ENCODE measurements at regions not wholly inside any gene's neighbourhood (a gene's known extent, or its start where the extent isn't known, plus 50 kb on each side); places are given as distances from the start of the nearest gene placed in this dataset.
A peak's percentile ranks its signal among the peaks of the same experiment; 100 is the strongest.
"Not testable (repeated sequence)": the region's sequence is repeated elsewhere in the genome, so short reads cannot be mapped to it uniquely, and the experiment has no call there.

DNA sequence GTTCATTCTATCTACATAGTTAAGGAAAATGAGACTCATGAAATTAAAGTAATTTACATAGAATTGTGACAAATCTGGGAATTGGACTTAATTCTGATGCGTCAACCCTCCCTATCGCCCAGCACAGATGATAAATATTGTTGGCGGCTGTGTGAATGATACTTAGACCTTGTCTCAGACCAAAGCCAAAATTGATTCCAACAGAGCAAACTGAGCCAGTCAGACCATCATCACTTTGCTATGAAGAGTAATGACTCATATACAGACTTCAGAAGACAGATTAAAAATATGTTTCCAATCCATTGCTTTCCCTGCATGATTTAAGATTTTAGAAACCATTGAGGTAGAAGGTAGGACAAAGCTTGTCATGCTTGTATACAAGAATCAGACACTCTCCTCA lies 1156.7 kb upstream of the CDH8 start:
- ATAC-seq (no peak), DNase-seq (ENCODE audit: low spot score) (no peak)
- intact Hi-C loops (cut with DNase I), result no loop called here

DNA sequence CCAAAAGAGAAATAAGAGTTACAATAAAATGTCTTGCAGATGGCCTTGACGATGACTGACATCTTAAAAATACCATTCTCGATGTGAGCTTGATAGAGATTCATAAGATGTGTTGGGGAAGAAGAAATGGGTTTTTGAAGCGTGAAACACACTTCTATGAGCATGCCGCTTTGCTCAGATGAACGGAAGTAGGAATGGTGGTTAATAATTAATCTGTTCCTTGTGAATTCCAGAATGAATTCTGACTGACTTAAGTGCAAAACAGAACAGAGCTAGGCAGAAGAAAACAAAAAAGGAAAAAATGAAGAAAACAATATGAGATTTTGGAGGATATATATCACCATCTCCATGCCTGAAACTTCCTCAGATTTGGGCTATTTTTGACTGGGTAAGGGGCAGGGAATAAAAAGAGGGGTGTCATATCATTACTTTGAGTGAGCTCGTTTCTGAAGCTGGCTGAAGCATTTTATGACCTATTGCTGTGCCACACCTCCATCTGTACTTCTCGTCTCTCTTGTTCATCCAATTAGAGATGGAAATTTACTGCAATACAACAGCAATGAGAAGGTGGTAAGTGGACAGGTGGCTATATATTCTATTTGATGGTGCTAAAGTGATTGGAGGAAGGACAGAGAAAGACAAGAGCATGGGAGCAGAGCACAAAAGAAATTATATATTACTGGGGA lies 1152.0 kb upstream of the CDH8 start:
- DNase-seq (ENCODE audit: low spot score) (no peak), ATAC-seq (no peak)
- intact Hi-C loops (cut with DNase I), result no loop called here

GRCh38 chr16:63187638-63188037 lies 1151.4 kb upstream of the CDH8 start:
- ATAC-seq, result no peak
- intact Hi-C loops (cut with DNase I), result no loop called here
- DNase-seq (ENCODE audit: low spot score), result no peak

GRCh38 chr16:63185235-63185780 lies 1149.1 kb upstream of the CDH8 start:
- intact Hi-C loops (cut with DNase I), result no loop called here
- ATAC-seq, result no peak
- no peak for DNase-seq (ENCODE audit: low spot score)

GRCh38 chr16:63183743-63184142 lies 1147.5 kb upstream of the CDH8 start:
- ATAC-seq (no peak), DNase-seq (ENCODE audit: low spot score) (no peak)
- intact Hi-C loops (cut with DNase I), result loop anchor here (5.0 kb wide), 1 partner anchor 1704 kb away; no protein-coding TSS in a partner anchor

- no peak for ATAC-seq
- intact Hi-C loops (cut with DNase I), result no loop called here
These were observed 1139.1 kb upstream of the CDH8 start for GRCh38 chr16:63175313-63175712.

GRCh38 chr16:63174801-63175200 lies 1138.6 kb upstream of the CDH8 start:
- intact Hi-C loops (cut with DNase I), result no loop called here
- ATAC-seq (no peak), DNase-seq (ENCODE audit: low spot score) (no peak)

More at GRCh38 chr16:63175313-63175712, 1139.1 kb upstream of the CDH8 start:
- no peak for DNase-seq (ENCODE audit: low spot score)

DNA sequence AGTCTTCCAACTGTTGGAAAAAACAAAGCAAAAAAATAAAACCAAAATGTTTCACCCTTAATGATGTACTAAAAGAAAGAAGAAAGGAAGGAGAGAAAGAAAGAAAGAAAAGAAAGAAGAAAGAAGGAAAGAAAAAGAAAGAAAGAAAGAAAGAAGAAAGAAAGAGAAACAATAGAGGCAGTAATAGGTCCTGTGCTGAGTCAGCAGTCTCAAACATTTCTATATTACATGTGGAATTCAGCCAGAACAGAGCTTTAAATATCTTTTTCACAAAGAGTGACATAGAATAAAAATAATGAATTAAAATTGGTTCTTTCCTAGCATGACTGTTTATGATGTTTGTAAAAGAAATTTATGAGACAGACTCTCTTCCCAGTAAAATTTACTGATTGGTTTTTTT lies 1135.3 kb upstream of the CDH8 start:
- ATAC-seq (no peak), DNase-seq (ENCODE audit: low spot score) (no peak)
- intact Hi-C loops (cut with DNase I), result no loop called here

- intact Hi-C loops (cut with DNase I), result no loop called here
- ATAC-seq (no peak), DNase-seq (ENCODE audit: low spot score) (no peak)
These were observed 1132.9 kb upstream of the CDH8 start for GRCh38 chr16:63169100-63169499.

DNA sequence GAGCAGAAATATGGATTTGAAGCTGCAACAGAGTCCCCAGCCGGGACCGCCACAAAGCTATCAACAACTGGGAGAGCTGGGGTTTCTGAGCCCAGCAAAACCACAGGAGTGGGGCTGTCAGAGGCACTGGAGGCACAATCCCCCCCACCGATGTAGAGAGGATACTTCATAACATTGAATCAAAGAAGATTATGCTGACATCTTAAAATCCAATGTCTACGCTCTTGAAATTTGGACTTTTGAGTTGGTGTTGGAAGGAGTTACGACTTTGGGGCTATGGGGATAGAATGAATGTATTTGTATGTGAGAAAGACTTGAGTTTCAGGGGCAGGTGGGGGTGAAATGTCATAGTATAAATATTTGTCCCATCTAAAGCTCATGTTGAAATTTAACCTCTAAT lies 1121.6 kb upstream of the CDH8 start:
- ATAC-seq, result no peak
- intact Hi-C loops (cut with DNase I), result no loop called here
- DNase-seq (ENCODE audit: low spot score), result no peak

- no peak for ATAC-seq
- DNase-seq (ENCODE audit: low spot score), result no peak
- intact Hi-C loops (cut with DNase I), result no loop called here
These were observed 1110.0 kb upstream of the CDH8 start for GRCh38 chr16:63146251-63146650.

GRCh38 chr16:63145411-63145810 lies 1109.2 kb upstream of the CDH8 start:
- intact Hi-C loops (cut with DNase I), result no loop called here
- DNase-seq (ENCODE audit: low spot score), result no peak
- ATAC-seq, result no peak

GRCh38 chr16:63135069-63135468 lies 1098.8 kb upstream of the CDH8 start:
- no peak for DNase-seq (ENCODE audit: low spot score)
- ATAC-seq, result no peak
- intact Hi-C loops (cut with DNase I), result no loop called here

GRCh38 chr16:63131503-63131902 lies 1095.3 kb upstream of the CDH8 start:
- no peak for ATAC-seq
- intact Hi-C loops (cut with DNase I), result no loop called here
- DNase-seq (ENCODE audit: low spot score), result no peak

- ATAC-seq (no peak), DNase-seq (ENCODE audit: low spot score) (no peak)
- intact Hi-C loops (cut with DNase I), result no loop called here
These were observed 1094.7 kb upstream of the CDH8 start for GRCh38 chr16:63130942-63131341.

DNA sequence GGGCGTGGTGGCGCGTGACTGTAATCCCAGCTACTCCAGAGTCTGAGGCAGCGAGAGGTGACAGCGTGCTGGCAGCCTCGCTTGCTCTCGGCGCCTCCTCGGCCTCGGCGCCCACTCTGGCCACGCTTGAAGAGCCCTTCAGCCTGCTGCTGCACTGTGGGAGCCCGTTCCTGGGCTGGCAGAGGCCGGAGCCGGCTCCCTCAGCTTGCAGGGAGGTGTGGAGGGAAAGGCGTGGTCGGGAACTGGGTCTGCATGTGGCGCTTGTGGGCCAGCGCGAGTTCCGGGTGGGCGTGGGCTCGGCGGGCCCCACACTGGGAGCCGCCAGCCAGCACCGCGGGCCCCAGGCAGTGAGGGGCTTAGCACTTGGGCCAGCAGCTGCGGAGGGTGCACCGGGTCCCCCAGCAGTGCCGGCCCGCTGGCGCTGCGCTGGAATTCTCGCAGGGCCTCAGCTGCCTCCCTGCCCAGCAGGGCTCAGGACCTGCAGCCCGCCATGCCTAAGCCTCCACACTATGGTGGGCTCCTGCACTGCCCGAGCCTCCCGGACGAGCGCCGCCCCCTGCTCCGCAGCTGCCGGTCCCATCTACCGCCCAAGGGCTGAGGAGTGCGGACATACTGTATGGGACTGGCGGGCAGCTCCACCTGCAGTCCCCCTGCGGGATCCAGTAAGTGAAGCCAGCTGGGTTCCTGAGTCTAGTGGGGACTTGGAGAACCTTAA lies 1093.3 kb upstream of the CDH8 start:
- DNase-seq (ENCODE audit: low spot score) (no peak), ATAC-seq (peak; percentile 45)
- intact Hi-C loops (cut with DNase I), result no loop called here

DNA sequence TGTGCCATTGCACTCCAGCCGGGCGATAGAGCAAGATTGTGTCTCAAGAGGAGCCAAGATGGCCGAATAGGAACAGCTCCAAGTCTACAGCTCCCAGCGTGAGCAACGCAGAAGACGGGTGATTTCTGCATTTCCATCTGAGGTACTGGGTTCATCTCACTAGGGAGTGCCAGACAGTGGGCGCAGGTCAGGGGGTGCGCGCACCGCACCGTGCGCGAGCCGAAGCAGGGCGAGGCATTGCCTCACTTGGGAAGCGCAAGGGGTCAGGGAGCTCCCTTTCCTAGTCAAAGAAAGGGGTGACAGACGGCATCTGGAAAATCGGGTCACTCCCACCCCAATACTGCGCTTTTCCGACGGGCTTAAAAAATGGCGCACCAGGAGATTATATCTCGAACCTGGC lies 1083.7 kb upstream of the CDH8 start:
- DNase-seq (ENCODE audit: low spot score); intact Hi-C loops (cut with DNase I); ATAC-seq: not testable (repeated sequence)

DNA sequence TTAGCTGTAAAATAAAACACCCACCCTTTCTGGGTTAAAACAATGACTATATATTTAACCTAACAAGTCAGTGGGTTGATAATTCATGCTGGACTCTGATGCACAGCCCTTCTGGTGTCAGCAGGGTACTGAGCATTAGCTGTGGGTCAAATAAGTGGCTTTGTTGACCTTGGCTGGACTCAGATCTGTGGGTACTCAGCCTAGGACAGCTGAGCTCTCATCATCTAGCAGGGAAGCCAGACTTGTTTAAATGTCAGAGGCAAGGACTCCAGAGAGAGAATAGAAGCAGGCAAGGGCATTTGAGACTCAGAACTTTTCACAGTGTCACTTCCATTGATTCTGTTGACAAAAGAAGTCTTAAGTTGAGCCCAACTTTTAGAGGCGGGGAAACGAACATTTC lies 1063.8 kb upstream of the CDH8 start:
- intact Hi-C loops (cut with DNase I), result no loop called here
- DNase-seq (ENCODE audit: low spot score) (no peak), ATAC-seq (no peak)

DNA sequence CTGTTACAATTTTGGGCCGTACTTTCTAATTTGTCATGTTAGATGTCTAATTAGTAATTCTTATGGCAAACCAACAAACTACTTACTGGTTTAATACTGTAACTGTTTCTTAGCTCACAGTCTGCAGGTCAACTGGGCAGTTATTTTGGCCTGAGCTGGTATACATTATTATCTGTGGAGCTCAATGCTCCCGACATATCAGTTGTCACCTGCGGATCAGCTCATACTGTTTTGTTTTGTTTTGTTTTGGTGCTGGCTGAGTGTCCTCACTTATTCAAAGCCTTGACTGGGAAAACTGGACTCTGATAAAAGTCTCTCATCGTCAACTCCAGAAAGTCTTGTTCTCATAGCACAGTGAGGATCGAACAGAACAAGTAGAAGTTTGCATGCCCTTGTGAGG lies 1060.6 kb upstream of the CDH8 start:
- ATAC-seq, result no peak
- no peak for DNase-seq (ENCODE audit: low spot score)
- intact Hi-C loops (cut with DNase I), result no loop called here

GRCh38 chr16:63092736-63093135 lies 1056.5 kb upstream of the CDH8 start:
- DNase-seq (ENCODE audit: low spot score) (no peak), ATAC-seq (no peak)
- intact Hi-C loops (cut with DNase I), result no loop called here

- ATAC-seq, result no peak
- intact Hi-C loops (cut with DNase I), result no loop called here
These were observed 1045.9 kb upstream of the CDH8 start for GRCh38 chr16:63082101-63082500.

More at GRCh38 chr16:63082101-63082500, 1045.9 kb upstream of the CDH8 start:
- no peak for DNase-seq (ENCODE audit: low spot score)
